ENCODE measurements at regions not wholly inside any gene's neighbourhood (a gene's known extent, or its start where the extent isn't known, plus 50 kb on each side); places are given as distances from the start of the nearest gene placed in this dataset.

DNA sequence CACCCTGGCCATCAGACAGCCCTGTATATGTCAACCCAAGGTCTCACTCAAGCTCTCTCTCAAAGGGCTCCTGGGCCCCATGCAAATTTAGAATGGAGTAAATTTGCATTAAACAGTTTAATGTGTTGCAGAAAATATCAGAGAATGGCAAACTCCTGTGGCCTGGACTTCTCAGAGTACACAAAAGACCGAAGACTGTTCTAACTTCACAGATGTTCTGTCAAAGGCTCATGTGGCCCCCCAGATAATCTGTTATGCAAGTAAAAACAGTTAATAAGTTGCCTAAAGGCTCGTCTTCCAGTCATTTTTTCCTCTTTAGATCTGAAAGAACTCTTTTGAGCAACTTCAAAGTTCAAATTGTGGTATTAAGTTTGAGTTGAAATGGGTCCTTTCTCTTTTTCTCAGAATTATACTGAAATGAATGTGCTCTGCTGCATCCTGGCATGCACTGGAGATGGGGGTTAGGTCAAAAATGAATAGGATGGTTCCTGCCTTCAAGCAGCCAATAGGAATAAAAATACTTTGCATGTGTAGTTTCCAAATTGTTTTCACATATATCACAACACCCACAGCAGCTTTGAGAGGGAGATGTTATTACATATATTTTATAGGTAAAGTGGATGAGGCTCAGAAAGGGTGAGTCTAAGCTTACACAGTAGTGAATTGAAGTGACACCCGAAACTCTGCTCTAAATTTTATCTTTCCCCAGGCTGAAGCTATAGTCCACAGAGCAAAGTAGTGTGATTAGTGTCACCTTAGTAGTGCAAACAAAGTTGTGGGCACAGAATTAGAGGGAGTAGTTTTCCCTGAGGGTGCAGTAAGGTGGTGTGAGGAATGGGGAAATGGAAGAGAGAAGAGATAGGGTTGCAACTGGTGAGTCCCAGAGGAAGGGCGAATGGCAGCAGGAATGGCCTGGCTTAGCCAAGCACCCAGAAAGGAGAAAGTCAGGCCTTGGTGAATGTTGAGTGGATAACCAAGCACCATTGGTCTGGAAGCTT, 205.0 kb upstream of the RFC3 start:
- TF ChIP-seq YY1 (IDR thresholded peaks at IDR 0.05; ENCODE audit: insufficient read depth, insufficient read length) (no peak), SUZ12 (IDR thresholded peaks at IDR 0.05; ENCODE audit: extremely low read depth, insufficient read depth, insufficient read length) (no peak)

All from NT2/D1 (cell line).